Esophagus mucosa (tissue), 1 donor: ENCODE measurements at regions not wholly inside any gene's neighbourhood (a gene's known extent, or its start where the extent isn't known, plus 50 kb on each side); places are given as distances from the start of the nearest gene placed in this dataset.
"Not testable (repeated sequence)": the region's sequence is repeated elsewhere in the genome, so short reads cannot be mapped to it uniquely, and the experiment has no call there.

Experiments
- ATAC-seq: fragments of 200-7000 bp; cut with Tn5 transposase; one replicate; pipeline ENCODE4 v1.9.1; 2020
- donor health status: DM: yes; HTN: yes; CAD: no.

DNA sequence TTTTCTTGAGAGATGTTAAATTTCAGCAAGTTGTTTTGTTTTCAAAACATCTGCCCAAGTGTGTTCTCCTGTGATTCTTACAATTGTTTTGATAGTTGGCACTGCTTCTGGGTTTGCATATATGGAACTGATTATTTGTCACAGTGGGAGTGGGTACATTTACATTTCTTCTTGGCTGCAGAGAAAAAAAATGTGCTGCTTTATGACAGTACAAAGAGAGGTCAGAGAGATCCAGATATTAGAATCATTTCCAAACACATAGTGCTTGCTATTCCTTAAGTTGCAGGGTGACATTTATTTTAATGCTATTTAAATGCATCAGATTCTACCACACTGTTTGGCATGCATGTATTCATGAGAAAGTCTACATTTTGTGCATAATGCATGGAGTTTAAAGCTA is 303.5 kb upstream of the MDGA2 start:
- ATAC-seq = no peak

DNA sequence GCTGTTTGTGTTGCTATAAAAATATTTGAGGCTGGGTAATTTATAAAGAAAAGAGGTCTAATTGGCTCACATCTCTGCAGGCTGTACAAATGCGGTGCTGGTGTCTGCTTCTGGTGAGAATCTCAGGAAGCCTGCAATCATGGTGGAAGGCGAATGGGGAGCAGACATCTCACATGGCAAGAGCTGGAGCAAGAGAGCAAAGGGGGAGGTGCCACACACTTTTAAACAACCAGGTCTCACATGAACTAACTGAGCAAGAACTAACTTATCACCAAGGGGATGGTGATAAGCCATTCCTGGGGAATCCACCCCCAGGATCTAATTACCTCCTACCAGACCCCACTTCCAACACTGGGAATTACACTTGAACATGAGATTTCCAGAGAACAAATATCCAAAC is 300.7 kb upstream of the MDGA2 start:
- ATAC-seq = no peak

DNA sequence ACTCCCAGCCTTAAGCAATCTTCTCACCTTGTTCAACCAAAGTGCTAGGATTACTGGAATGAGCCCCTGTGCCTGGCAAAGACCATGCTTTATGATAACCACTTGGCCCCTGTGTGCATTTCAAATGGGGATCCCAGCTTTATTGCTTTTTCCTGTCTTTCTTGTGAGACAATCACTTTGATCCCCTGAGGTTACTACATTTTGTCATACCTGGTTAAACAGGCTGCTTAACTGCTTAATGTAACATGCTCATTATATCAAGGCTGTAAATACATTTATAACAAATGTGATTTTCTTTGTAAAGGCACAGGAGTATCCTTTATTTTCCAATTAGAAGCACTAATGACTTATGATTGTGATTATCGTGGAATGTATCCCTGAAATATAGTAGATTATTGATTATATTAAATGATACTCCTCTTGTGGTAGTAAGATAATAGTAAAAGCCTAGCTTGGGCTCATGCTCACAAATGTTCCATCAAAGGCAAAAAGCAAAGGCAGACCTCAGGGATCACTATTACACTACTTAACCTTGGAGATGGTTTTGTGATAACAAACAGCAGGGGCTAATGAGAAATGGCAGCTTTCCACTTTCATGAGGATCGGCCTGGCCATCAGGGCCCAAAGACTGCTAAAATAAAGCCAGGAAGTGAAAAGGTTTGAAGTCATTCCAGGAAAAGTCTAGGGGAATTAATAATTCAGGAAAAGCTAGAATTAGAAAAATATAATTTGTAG is 290.8 kb upstream of the MDGA2 start:
- no peak for ATAC-seq

DNA sequence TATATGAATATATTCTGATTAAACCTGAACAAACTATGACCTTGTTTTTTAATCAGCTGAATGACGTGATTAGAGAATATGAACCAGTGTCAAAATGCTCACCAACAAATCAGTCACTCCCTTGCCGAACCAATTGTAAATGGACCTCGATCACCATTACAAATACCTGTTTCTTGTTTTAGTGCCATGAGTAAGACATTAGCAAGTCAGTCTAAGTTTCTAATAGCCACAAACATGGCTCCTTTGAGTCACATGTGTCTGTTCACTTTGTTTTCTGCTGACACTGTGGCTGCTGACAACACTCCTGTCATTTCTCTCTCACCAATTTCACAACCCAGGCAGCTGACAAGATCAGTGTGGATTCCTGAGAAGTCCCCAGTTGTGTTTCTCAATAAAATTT is 286.2 kb upstream of the MDGA2 start:
- no peak for ATAC-seq

DNA sequence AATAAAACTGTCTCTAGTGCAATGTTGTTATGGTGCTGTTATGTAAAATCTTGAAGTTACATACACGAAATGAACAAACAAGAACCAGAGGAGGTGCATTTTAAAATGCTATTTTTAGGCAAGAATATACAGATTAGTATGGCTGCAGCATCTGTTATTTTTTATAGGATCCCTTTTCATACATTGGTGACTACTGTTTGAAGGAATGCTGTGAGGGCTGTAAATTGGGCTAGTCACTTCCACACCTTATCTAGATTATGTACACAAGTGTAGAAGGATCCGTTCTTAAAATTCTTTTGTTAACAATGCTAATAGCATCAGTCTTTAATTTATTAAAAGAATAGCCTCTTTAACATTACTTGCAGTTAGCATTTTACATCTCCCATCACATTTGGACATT is 284.3 kb upstream of the MDGA2 start:
- ATAC-seq = no peak

DNA sequence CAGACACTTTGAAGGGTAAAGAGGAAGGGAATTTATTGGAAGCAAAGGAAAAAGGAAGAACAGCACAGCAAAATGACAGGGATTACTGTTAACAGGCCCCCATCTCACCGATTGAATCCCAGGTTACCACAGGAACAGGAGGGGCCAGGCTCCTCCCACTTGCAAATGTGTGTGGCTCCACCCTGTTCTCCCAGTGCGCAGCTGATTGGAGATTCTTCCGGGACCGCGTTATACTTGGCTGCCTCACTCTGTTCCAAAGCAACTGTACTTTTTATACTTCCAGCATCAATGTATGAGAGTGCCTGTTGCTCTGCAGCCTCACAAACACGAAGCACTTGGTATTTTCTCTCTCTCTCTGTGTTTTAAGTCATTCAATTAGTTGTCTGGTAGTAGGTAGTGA is 273.6 kb upstream of the MDGA2 start:
- no peak for ATAC-seq

DNA sequence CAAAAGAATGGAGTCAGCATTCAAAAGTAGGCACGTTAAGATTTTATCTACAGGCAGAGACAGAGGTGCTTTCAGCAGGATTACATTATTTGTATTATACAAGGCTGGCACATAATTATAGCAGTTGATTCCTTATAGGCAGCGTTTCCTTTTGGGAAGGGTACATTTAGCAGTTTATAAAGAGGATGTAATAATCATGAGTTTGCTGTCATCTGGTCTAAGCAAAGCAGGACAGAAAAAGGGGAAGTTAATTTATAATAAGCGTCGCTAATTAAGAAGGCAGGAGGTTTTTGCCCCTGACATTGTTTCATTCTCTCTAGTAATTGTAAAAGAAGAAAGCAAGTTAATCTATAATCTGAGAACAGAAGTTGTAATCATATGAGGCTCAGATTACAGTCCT is 259.9 kb upstream of the MDGA2 start:
- no peak for ATAC-seq

DNA sequence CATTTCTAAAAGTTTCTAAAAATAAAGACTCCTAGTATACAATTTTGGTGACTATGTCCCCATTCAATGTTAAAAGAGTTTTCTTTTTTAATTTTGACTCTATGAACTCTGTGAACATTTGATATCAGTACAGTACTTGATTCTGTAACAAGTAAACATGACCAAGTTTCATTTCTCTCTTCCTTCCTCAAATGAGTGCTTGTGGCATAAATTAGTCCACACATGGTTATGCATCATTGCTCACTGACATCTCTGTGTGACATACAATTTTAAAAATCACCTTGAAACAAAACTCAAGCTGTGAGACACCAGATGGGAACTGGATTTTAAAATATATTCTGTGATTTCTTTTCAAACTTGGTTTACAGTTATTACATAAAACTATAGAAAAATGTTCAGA is 253.9 kb upstream of the MDGA2 start:
- ATAC-seq = no peak

DNA sequence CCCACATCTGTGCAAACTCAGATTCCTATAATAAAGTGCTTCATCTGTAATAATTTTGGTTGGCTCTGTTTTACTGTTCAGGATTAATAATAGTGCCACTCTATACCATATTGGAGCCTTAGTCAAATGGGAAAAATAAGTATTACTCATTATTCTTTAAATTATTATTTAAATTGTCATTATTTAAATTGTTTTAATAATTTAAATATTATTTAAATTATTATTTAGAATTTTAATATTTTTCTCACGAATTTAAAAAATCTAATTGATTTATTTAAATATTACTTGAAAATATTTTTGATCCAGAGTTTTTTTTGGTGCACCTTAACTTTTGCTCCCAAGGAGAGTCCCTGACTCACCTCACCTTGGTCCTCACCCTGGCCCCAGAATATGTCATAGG is 245.7 kb upstream of the MDGA2 start:
- no peak for ATAC-seq

DNA sequence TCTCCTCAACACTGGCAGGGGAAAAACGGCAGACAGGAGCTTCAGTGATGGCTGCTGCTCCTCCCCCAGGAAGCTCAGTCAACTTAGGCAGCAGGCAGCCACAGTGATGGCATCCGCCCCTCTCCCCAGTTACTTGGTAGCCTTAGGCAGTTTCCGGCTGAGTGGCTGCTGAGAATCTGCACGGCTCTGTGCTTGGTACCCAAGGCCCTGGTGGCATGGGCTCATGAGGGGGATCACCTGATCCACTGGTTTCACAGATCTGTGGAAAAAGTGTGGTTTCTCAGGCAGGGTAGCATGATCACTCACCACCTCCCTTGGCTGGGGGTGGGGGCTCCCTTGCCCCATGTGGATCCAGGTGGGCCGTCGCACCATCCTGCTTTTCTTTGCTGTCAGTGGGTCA is 244.6 kb upstream of the MDGA2 start:
- ATAC-seq = no peak

DNA sequence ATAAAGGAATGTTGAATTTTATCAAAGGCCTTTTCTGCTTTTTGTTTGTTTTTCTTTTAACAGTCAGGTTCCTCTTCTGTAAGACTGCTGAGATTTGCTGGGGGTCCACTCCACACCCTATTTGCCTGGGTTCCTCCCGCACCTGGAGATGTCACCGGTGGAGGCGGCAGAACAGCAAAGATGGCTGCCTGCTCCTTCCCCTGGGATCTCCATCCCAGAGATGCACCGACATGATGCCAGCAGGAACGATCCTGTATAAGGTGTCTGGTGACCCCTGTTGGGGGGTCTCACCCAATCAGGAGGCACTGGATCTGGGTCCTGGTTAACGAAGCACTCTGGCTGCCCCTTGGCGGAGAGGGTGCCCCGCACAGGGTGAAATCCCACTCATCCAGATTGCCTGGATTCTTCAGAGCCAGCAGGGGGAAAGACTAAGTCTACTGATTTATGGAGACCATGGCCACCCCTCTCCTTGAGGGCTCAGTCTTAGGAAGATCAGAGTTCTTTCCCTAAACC is 244.0 kb upstream of the MDGA2 start:
- no peak for ATAC-seq

DNA sequence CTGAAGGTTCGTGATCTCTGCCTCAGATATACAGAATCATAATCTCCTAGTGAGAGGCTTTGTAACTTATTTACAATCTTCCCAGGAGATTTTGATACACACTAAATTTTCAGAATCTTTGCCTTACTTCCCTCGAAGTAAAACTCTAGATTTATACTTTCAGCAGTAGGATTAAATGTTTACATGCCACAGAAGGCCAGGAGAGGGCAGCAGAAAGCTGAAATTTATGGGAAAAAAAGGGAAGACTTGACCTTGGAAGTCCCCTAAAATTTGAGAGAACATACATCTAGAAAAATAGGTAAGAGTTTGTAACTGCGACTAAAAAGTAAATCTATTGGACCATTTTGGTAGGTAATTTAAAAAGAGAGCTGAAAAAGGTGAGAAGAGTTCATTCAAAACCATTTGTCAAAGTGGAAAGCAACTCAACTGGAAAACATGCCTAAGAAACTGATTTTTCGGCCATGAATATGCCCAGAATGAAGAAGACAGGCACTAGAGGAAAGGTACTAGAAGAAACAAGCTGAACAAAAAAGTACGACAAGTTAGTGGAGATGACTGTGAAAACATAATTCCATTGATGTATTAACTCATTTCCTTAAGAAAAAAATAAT is 242.0 kb upstream of the MDGA2 start:
- no peak for ATAC-seq

DNA sequence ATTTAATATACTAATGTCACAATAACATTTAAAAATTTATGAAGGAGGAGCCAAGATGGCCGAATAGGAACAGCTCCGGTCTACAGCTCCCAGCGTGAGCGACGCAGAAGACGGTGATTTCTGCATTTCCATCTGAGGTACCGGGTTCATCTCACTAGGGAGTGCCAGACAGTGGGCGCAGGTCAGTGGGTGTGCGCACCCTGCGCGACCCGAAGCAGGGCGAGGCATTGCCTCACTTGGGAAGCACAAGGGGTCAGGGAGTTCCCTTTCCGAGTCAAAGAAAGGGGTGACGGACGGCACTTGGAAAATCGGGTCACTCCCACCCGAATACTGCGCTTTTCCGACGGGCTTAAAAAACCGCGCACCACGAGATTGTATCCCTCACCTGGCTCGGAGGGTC is 225.7 kb upstream of the MDGA2 start:
- ATAC-seq = not testable (repeated sequence)

DNA sequence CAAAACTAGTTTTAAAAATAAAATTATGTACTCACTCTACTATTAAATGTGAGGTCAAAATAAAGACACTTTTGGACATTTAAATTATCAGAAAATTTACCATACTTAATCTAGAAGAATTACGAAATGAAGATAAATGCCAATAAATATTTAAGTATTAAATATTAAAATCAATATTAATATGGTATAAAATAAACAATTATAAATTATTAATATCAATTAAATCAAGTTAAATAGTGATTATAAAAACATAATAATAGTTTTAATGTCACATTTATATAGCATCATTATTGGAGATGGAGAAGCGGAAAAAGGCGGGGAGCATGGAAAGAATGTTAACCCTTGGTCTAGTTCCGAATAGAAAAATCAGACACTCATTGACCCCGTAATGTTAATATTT is 224.3 kb upstream of the MDGA2 start:
- no peak for ATAC-seq

DNA sequence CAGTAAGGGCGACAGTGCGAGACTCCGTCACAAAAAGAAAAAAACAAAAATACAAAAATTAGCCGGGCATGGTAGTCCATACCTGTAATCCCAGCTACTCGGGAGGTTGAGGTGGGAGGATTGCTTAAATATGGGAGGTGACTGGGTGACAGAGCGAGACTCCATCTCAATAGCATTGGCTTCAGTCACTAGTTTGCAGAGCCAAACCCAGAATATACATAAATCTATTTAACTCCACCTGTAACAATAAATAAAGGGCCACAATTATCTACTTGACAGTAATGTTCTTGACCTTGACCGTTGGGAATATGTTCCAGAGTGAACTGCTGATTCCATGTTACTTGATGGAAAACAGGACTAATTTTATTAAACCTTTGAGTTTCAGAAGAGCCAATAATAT is 198.9 kb upstream of the MDGA2 start:
- ATAC-seq = no peak

DNA sequence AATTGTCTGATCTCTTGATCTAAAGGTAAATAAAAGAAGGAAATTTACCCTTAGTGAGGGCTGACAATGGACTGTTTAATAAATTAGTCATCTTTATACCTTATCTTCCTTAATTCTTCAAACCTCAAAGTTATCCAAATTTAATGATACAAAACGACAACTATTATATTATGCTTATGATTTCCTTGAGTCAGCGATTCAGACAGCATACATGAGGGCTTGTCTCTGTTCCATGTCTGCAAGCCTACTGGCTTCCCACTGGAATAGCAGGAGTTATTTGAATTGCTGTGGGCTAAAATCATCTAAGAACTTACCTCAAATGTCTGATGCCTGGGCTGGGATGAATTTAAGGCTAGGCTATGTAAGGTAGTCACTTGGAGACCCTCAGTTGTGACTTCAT is 197.2 kb upstream of the MDGA2 start:
- ATAC-seq = no peak

DNA sequence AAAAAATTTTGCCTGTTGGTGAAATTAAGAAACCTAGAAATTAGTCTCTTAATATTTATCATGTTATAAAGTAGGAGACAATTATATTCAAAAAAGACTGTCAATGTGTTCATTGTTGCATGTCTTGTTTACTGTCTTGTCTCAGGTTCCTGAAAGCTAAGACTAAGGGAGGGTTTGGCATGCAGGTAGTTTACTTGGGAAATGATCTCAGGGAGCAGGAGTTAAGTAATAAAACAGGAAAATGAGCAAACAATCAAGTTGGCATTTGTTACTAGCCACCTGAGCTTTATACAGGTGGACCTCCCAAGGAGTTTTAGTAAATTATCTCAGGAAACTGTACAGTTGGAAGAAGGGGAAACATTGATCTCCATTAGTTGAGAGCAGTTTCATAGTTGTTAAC is 188.0 kb upstream of the MDGA2 start:
- no peak for ATAC-seq

DNA sequence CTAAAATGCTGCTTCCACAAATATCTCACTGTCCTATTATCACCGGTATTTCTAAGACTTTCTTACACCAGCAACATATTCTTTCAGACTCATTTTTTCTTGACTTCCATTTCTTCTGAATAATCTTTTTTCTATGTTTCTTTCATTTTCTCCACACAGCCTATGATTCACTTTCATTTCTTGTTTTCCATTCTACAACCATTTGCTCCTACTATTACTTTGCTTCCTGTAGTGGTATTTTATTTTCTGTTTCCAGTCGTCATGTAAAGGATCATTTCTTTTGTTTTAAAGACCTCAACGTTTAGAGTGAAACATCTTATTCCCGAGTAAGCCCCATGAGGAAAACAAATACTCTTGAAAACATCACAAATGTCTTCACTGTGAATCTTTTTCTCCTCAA is 182.2 kb upstream of the MDGA2 start:
- ATAC-seq = no peak

DNA sequence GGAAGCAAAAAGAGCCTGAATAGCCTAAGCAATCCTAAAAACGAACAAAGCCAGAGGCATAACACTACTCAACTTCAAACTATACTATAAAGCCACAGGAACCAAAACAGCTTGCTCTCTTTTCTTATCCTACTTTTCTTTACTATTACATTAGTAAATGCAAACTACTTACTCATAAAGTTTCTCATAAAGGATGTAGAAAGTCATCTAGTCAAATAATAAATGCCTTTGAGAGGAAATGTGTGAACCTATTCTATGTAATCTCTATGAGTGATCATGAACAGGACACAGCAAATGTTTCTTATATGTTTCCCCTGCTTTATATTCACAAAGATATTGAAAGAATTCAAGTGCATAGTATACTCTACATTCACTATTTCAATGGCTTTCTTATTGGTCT is 176.9 kb upstream of the MDGA2 start:
- no peak for ATAC-seq

DNA sequence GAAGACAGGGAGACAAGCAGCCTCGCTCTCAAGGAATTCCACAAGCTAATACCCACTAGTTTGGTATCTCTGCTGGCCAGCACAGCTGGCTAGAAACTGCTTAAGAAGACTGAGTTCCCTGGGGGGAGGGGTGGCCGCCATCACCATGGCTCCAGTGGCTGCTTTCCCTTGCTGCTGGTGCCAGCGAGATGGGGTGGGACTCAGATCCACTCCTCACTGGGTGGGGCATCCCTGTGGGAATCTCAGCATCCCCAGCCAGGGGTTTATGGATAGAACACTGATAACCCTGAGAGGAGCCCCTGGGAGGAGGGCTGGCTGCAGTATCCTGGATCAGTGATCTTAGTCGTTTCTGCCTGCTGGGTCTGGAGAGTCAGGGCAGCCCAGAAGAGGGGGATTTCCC is 170.6 kb upstream of the MDGA2 start:
- ATAC-seq = no peak

DNA sequence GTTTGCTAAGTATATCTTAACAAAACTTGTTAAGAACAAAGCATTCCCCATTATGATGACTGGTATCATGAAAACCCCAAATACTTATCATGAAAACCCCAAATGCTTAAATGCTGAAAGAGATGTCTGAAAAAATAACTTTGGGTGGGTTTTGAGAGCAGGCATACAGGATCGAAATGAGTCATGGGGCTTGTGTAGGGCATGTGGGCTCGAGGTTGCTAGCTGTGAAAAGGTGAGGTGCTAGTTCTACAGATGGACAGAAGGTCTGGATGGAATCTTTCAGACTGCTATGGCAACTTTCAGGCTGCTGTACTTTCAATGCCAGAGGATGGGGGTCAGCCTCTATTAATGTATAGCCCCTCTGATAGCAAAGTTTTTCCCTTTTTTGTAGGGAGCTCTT is 167.8 kb upstream of the MDGA2 start:
- ATAC-seq = no peak

DNA sequence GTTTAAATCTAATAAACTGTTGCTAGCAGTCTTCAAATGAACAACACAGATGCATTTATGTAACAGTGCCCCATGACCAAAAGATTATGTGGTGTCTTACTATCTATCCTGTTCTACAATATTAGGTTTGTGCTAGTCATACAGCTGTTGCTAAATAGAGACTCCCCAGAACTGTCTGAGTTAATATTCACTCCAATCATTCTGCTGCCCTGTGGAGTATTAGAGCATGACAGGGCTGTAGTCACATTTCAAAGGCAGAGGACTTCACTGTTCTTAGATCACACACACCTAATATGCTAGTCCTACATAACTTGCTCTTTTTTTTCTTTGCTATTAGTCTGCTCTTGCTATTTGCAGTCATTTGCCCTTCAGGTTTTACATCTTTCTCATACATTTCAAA is 157.6 kb upstream of the MDGA2 start:
- ATAC-seq = no peak

DNA sequence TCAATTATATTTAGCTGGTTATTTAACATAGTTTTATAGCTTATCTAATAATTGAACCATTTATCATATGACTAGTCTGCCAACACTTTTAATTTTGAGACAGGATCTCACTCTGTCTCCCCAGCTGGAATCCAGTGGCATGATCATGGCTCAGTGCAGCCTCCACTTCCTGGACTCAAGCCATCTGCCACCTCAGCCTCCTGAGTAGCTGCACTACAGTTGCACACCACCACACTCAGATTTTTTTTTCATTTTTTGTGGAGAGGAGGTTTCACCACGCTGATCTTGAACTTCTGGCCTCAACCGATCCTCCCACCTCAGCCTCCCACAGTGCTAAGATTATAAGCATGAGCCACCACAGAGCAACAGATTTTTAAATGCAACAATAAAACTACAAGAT is 151.4 kb upstream of the MDGA2 start:
- ATAC-seq = no peak

DNA sequence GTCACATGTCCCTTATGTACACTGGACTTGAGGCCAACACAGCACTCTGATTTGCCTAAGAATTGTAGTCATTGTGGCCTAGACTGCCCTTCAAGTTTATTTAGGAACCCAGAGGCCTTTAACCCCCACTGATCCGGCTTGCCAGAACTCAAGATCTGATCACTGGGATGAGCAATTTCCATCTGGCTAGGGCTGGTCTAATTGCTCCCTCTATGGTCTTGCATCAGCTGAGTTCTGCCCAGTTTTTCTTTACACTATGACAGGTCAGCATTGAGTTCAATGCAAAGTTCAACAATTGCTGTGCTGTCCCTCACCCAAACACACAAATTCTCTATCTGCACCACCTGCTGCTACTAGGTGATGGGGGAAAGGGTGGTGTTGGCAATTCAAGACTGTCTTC is 146.9 kb upstream of the MDGA2 start:
- ATAC-seq = no peak

DNA sequence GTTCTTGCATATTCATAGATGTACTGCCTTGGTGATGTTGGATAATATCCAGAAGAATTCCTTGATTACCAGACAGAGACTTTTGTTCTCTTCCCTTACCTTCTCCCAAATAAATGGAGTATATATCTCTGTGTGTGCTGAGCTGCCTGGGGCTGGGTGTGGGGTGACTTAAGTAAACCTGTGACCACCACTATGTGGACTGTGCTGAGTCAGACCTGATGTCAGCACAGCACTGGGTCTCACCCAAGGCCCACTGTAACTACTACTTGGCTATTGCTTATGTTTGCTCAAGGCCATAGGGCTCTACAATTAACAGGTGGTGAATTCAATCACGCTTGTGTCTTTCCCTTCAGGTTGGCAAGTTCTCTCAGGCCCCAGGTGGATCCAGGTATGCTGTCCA is 145.7 kb upstream of the MDGA2 start:
- no peak for ATAC-seq
